ENCODE measurements at regions not wholly inside any gene's neighbourhood (a gene's known extent, or its start where the extent isn't known, plus 50 kb on each side); places are given as distances from the start of the nearest gene placed in this dataset.

- no peaks in the 10 kb centered on the region for H3K36me3 ChIP-seq (ENCODE audit: control insufficient read depth, insufficient read depth, low read length)
- TF ChIP-seq, protein P1, sequence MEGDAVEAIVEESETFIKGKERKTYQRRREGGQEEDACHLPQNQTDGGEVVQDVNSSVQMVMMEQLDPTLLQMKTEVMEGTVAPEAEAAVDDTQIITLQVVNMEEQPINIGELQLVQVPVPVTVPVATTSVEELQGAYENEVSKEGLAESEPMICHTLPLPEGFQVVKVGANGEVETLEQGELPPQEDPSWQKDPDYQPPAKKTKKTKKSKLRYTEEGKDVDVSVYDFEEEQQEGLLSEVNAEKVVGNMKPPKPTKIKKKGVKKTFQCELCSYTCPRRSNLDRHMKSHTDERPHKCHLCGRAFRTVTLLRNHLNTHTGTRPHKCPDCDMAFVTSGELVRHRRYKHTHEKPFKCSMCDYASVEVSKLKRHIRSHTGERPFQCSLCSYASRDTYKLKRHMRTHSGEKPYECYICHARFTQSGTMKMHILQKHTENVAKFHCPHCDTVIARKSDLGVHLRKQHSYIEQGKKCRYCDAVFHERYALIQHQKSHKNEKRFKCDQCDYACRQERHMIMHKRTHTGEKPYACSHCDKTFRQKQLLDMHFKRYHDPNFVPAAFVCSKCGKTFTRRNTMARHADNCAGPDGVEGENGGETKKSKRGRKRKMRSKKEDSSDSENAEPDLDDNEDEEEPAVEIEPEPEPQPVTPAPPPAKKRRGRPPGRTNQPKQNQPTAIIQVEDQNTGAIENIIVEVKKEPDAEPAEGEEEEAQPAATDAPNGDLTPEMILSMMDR (IDR thresholded peaks at IDR 0.05; ENCODE audit: insufficient read depth, low read length, poor library complexity, severe bottlenecking) = no peak
- peak; percentile 35 for DNase-seq (ENCODE audit: low read depth)
These were observed 217.9 kb upstream of the THBS1 start for GRCh38 chr15:39362821-39363561.

DNA sequence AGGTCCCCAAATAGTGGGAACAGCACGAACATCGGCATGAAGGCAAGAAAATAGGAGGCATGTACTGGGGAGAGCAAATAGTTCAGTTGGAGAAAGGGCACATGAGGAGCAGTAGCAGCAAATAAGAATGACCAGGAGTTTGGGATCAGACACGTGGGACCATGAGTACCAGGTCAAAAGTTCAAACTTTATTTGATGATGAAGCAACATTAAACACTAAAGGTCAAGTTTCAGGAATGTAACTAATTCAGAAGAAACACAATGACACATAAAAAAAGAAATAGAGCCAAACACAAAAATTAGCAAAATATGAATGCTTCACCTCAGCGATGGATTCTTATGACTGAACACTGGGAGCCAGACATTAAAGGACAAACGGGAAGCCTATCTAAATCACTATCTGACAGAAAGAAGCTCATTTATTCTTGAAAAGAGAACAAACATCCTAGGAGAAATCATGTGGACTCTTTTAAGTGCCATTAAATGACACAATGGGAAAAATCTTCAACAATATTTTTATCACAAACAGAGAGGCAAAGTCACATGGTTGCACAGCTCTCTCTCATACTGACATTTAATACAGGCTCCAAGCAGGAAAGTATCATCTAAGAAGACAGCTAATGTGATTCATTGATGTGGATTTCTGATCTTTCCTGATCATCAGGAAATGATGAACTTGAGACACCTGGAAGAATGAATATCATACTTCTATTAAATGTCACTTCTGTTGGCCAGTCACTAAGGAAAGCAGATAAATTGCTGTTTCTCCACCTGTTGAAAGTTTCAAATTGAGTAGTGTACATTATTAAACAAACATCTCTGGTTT lies 216.9 kb upstream of the THBS1 start:
- no peak for DNase-seq (ENCODE audit: low read depth)

More at GRCh38 chr15:39362821-39363561, 217.9 kb upstream of the THBS1 start:
- Histone ChIP-seq H3K4me3 (ENCODE audit: low read depth, low read length) (no peak overlapping the region), H3K27me3 (ENCODE audit: control insufficient read depth, insufficient read depth, low read length) (no peaks in the 10 kb centered on the region)

GRCh38 chr15:39364721-39365120 lies 216.2 kb upstream of the THBS1 start:
- no peak overlapping the region for H3K4me3 ChIP-seq (ENCODE audit: low read depth, low read length)
- DNase-seq (ENCODE audit: low read depth) = no peak
- TF ChIP-seq, protein P1 (IDR thresholded peaks at IDR 0.05; ENCODE audit: insufficient read depth, low read length, poor library complexity, severe bottlenecking) = no peak

More for the DNA sequence above, 216.9 kb upstream of the THBS1 start:
- Histone ChIP-seq H3K4me3 (ENCODE audit: low read depth, low read length) (no peak overlapping the region), H3K36me3 (ENCODE audit: control insufficient read depth, insufficient read depth, low read length) (no peaks in the 10 kb centered on the region), H3K27me3 (ENCODE audit: control insufficient read depth, insufficient read depth, low read length) (no peaks in the 10 kb centered on the region)
- TF ChIP-seq, protein P1 (IDR thresholded peaks at IDR 0.05; ENCODE audit: insufficient read depth, low read length, poor library complexity, severe bottlenecking) = no peak

DNA sequence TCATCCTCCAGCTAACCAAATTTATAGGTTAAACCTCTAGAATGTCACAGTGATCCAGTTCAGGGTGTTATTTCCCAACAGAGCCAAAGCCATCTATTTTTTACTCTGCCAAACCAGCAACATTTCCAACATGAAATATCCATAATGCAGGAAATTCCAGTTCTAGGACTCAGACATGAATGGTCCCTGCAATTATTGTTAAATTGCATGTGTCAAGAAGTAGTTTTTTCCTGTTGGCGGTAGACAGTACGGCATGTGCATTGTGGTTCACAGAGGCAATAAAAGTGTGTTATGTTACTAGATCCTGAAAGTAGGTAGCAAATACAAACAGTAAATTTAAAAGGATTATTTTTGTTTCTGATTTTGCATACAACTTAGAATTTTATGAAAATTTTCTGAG lies 215.7 kb upstream of the THBS1 start:
- Histone ChIP-seq H3K27me3 (ENCODE audit: control insufficient read depth, insufficient read depth, low read length) (no peaks in the 10 kb centered on the region), H3K36me3 (ENCODE audit: control insufficient read depth, insufficient read depth, low read length) (no peaks in the 10 kb centered on the region), H3K4me3 (ENCODE audit: low read depth, low read length) (no peak overlapping the region)
- DNase-seq (ENCODE audit: low read depth) = no peak
- TF ChIP-seq, protein P1 (IDR thresholded peaks at IDR 0.05; ENCODE audit: insufficient read depth, low read length, poor library complexity, severe bottlenecking) = no peak

More at GRCh38 chr15:39364721-39365120, 216.2 kb upstream of the THBS1 start:
- H3K36me3 ChIP-seq (ENCODE audit: control insufficient read depth, insufficient read depth, low read length) = no peaks in the 10 kb centered on the region
- no peaks in the 10 kb centered on the region for H3K27me3 ChIP-seq (ENCODE audit: control insufficient read depth, insufficient read depth, low read length)

DNA sequence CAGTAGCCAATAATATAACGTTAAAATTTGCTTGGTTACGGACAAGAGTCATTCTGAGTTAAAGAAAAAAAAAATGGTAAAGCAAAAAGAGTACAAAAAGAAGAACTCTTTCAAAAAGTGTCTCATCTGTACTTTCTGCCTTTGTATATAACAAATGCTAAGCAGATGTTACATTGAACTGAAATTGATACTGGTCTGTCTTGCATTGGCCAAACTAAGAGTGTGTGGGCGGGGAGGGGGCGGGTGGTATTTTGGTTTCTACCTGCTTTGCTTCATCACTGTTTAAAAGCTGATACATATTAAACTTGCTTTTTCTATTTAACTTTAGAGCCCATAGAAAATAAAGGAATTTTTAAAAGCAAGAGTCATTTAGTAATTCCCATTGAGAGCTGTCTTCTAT lies 215.0 kb upstream of the THBS1 start:
- Histone ChIP-seq H3K27me3 (ENCODE audit: control insufficient read depth, insufficient read depth, low read length) (no peaks in the 10 kb centered on the region), H3K36me3 (ENCODE audit: control insufficient read depth, insufficient read depth, low read length) (no peaks in the 10 kb centered on the region), H3K4me3 (ENCODE audit: low read depth, low read length) (no peak overlapping the region)
- DNase-seq (ENCODE audit: low read depth) = no peak
- TF ChIP-seq, protein P1 (IDR thresholded peaks at IDR 0.05; ENCODE audit: insufficient read depth, low read length, poor library complexity, severe bottlenecking) = no peak

Measured in kidney epithelial cell (primary cell).